ENCODE measurements at regions not wholly inside any gene's neighbourhood (a gene's known extent, or its start where the extent isn't known, plus 50 kb on each side); places are given as distances from the start of the nearest gene placed in this dataset.

DNA sequence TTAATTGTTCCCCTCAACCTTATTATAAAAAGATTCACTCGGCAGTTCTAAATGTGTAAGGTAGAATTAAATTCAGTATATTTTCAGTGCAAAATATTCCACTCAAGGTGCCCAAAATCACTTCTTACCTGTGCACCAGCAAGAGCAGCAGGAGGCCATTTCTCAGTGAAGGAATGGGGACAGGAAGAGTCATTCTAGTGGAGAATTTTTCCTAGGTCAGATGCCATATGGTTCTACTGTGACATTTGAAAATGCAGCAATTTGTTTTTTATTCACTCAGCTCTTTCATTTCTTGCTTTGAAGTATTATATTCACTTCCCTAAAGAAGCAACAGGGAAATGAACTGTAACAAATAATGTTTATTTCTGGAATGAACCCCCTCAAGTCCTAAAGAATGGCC is 264.0 kb upstream of the SYT1 start:
- TF ChIP-seq, protein P1, sequence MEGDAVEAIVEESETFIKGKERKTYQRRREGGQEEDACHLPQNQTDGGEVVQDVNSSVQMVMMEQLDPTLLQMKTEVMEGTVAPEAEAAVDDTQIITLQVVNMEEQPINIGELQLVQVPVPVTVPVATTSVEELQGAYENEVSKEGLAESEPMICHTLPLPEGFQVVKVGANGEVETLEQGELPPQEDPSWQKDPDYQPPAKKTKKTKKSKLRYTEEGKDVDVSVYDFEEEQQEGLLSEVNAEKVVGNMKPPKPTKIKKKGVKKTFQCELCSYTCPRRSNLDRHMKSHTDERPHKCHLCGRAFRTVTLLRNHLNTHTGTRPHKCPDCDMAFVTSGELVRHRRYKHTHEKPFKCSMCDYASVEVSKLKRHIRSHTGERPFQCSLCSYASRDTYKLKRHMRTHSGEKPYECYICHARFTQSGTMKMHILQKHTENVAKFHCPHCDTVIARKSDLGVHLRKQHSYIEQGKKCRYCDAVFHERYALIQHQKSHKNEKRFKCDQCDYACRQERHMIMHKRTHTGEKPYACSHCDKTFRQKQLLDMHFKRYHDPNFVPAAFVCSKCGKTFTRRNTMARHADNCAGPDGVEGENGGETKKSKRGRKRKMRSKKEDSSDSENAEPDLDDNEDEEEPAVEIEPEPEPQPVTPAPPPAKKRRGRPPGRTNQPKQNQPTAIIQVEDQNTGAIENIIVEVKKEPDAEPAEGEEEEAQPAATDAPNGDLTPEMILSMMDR (IDR thresholded peaks at IDR 0.05): no peak
- no peak for TF ChIP-seq POLR2A (IDR thresholded peaks at IDR 0.05)
